ENCODE measurements at regions not wholly inside any gene's neighbourhood (a gene's known extent, or its start where the extent isn't known, plus 50 kb on each side); places are given as distances from the start of the nearest gene placed in this dataset.
"Not testable (repeated sequence)": the region's sequence is repeated elsewhere in the genome, so short reads cannot be mapped to it uniquely, and the experiment has no call there.

DNA sequence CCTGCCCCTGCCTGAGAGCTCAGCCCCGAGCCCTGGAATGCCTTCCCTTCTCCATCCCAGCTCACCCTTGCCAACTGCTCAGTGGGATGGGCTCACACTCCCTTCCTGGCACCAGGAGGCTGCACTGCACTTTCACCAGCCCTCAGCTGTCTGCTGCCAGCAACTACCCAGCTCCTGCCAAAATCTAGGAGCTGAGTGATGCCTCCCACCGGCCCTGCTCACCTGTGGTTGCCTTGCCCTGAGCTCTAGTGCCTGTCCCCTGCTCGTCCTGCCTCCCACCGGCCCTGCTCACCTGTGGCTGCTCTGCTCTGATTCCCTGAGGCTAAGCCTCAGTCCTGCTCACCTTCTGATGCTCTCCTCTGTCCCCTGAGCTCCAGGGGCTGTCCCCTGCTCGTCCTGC is 119.8 kb downstream of the TMEM121 start:
- TF ChIP-seq, protein P1, sequence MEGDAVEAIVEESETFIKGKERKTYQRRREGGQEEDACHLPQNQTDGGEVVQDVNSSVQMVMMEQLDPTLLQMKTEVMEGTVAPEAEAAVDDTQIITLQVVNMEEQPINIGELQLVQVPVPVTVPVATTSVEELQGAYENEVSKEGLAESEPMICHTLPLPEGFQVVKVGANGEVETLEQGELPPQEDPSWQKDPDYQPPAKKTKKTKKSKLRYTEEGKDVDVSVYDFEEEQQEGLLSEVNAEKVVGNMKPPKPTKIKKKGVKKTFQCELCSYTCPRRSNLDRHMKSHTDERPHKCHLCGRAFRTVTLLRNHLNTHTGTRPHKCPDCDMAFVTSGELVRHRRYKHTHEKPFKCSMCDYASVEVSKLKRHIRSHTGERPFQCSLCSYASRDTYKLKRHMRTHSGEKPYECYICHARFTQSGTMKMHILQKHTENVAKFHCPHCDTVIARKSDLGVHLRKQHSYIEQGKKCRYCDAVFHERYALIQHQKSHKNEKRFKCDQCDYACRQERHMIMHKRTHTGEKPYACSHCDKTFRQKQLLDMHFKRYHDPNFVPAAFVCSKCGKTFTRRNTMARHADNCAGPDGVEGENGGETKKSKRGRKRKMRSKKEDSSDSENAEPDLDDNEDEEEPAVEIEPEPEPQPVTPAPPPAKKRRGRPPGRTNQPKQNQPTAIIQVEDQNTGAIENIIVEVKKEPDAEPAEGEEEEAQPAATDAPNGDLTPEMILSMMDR (IDR thresholded peaks at IDR 0.05; ENCODE audit: insufficient read depth, low read depth, low read length): no peak
- no peak for DNase-seq (ENCODE audit: low read depth)
- H3K4me3 ChIP-seq (ENCODE audit: low read depth, low read length): no peak overlapping the region

DNA sequence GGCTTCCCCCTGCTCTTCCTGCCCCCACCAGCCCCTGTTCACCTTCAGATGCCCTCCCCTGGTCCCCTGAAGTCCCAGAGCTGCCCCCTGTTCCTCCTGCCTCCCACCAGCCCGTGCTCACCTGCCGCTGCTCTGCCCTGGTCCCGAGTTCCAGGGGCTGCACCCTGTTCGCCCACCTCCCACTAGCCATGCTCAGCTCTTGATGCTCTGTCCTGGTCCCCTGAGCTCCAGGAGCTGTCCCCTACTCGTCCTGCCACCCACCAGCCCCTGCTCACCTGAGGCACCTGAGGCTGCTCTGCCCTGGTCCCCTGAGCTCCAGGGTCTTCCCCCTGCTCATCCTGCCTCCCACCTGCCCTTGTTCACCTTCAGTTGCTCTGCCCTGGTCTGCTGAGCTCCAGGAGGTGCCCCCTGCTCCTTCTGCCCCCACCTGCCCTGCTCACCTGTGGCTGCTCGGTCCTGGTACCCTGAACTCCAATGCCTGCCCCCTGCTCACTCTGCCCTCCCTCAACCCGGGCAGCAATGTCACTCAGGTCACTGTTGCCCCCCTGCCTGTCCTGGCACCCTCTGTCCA is 120.4 kb downstream of the TMEM121 start:
- DNase-seq (ENCODE audit: low read depth); H3K4me3 ChIP-seq (ENCODE audit: low read depth, low read length): not testable (repeated sequence)

DNA sequence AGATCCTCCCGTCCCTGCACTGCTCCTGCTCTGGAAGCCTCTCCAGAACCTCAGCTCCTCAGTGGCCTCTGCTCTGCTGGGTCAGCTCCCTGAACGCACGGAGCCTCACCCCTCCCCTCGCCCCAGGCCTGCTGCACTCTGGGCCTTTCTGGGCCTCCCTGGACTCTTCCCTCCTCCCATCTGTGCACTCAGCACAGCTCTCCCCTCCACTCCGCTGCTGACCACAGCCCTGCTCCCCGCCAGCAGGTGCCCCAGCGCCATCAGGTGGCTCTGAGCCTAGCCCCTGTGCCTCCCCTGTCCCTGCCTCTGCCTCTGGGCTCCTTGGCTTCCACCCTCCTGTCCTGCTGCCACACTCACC is 121.0 kb downstream of the TMEM121 start:
- DNase-seq (ENCODE audit: low read depth); H3K4me3 ChIP-seq (ENCODE audit: low read depth, low read length): not testable (repeated sequence)

DNA sequence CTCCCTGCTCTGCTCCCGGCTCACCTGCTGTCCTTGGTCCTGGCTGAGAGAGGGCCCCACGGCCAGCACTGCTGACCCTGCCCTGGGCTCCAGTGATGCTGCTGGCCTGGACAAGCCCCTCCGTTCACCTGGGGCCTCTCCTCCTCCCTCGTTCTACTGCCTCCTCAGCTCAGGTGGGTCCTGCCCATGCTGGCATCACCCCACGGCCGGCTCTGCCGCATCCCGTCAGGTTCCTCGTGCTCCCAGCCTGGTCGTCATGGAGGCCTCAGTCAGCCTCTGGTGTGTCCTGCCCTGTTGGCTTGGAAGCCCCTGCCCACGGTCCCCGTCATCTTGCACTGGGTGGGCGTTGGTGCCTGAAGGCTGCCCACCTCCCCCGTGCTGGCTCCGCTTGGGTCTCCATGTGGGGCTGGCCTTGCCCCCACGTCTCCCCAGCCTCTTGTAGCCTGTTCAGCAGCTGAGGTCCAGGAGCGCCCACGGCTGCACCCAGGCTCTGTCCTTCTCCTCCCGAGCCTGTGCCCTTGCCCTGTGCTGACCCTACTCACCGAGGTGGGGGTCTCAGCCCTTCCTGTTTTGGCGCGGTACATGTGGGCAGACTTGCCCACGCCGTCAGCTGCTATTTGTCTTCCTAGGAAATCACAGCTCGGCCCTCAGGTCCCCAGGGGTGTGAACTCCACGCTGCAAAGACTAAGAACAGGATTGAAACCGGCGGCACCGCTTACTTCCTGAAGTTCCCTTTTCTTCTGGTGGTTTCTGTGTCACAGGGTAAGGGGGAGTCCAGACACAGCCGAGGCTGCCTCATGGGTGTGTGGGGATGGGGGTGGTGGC is 121.6 kb downstream of the TMEM121 start:
- TF ChIP-seq, protein P1 (IDR thresholded peaks at IDR 0.05; ENCODE audit: insufficient read depth, low read depth, low read length): no peak
- no peak overlapping the region for H3K4me3 ChIP-seq (ENCODE audit: low read depth, low read length)
- no peak for DNase-seq (ENCODE audit: low read depth)

GRCh38 chr14:105648609-105649535 is 122.5 kb downstream of the TMEM121 start:
- H3K4me3 ChIP-seq (ENCODE audit: low read depth, low read length); DNase-seq (ENCODE audit: low read depth): not testable (repeated sequence)

- DNase-seq (ENCODE audit: low read depth); H3K4me3 ChIP-seq (ENCODE audit: low read depth, low read length): not testable (repeated sequence)
Observed at GRCh38 chr14:105652317-105652716, 125.9 kb downstream of the TMEM121 start.

- H3K4me3 ChIP-seq (ENCODE audit: low read depth, low read length); DNase-seq (ENCODE audit: low read depth): not testable (repeated sequence)
Observed at GRCh38 chr14:105653921-105654320, 127.5 kb downstream of the TMEM121 start.

DNA sequence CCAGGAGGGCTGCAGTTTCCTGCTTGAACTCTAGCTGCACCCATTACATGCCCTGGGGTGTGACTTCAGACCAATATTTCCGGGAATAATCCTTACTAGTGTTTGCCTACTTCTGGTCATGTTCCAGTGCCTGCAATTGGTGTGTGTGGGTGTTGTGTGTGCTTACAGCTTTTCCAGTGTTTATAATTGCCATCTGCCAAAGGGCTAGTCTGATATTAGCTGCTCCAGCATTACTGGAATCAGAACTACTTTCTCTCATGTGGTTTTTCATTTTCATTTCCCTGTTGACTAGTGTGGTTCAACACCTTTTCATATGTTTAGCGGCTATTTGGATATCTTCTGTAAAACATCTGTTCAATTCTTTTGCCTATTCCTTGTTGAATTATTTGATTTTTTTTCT is 132.9 kb downstream of the TMEM121 start:
- not testable (repeated sequence) for DNase-seq (ENCODE audit: low read depth); H3K4me3 ChIP-seq (ENCODE audit: low read depth, low read length)

DNA sequence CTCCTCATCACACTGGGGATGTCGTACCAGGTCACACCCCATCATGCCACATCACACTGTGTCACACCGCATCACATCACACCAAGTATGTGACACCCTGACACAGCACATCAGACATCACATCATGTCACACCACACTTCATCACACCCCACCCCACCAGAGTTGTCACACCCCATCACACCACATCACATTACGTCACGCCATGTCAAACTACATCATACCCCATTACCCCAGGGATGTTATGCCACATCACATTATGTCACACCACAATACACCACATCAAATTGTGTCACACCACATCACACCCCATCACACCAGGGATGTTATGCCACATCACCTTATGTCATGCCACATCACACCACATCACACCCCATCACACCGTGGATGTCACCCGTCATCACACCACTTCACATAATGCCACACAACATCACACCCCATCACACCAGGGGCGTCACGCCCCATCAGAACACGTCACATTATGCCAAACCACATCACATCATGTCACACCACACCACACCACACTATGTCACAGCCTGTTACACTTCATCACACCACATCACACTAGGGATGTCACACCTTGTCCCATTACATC is 133.6 kb downstream of the TMEM121 start:
- H3K4me3 ChIP-seq (ENCODE audit: low read depth, low read length): no peak overlapping the region
- DNase-seq (ENCODE audit: low read depth): no peak
- TF ChIP-seq, protein P1 (IDR thresholded peaks at IDR 0.05; ENCODE audit: insufficient read depth, low read depth, low read length): no peak

Data from fibroblast of villous mesenchyme (primary cell).